ENCODE measurements at regions not wholly inside any gene's neighbourhood (a gene's known extent, or its start where the extent isn't known, plus 50 kb on each side); places are given as distances from the start of the nearest gene placed in this dataset.

DNA sequence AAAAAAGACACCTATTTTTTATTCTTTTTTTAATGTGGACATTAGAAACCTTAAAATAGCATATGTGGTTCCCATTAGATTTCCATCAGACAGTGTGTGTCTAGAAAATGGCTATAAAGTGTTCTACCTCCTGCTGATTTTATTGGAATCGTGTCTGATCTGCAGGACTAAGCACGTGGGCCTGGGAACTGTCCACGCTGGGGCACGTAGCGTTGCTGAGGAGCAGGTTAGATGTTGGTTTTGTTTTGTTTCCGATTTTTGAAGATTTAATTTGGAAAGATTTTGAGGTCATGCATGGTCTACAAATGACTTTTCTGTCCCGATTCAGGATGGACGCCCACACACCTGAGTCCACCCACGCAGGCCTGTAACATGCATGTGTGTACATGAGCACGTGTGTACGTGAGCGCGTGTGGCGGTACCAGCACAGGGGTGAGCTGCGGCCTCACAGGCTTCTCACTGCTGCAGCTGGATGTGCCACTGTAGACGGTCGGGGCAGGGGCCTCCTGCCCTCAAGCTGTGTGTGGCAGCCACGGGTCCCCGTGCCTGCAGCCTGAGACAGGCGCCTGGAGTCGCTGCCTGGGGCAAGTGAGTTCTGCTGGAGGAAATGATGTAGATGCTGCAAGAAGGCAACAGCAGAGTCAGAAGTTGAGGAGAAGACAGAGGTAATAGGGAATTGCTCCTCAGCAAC, 99.7 kb upstream of the CTDP1 start:
- no peaks in the 10 kb centered on the region for H3K4me1 ChIP-seq (ENCODE audit: control insufficient read depth, insufficient read depth, low read length)
- H3K4me3 ChIP-seq (ENCODE audit: low read depth, low read length), result no peak overlapping the region
- no peak overlapping the region for H3K9ac ChIP-seq (ENCODE audit: low read depth, low read length)
- H3K9me3 ChIP-seq (ENCODE audit: control insufficient read depth, insufficient read depth, low read length), result no peaks in the 10 kb centered on the region; the same call in 1 of the 2 replicates
- H3K27me3 ChIP-seq (ENCODE audit: control insufficient read depth, insufficient read depth, low read length), result no peaks in the 10 kb centered on the region
- no peak overlapping the region for H3K27ac ChIP-seq (ENCODE audit: low read depth, low read length)
- H3K36me3 ChIP-seq (ENCODE audit: control insufficient read depth, insufficient read depth, low read length), result no peaks in the 10 kb centered on the region

DNA sequence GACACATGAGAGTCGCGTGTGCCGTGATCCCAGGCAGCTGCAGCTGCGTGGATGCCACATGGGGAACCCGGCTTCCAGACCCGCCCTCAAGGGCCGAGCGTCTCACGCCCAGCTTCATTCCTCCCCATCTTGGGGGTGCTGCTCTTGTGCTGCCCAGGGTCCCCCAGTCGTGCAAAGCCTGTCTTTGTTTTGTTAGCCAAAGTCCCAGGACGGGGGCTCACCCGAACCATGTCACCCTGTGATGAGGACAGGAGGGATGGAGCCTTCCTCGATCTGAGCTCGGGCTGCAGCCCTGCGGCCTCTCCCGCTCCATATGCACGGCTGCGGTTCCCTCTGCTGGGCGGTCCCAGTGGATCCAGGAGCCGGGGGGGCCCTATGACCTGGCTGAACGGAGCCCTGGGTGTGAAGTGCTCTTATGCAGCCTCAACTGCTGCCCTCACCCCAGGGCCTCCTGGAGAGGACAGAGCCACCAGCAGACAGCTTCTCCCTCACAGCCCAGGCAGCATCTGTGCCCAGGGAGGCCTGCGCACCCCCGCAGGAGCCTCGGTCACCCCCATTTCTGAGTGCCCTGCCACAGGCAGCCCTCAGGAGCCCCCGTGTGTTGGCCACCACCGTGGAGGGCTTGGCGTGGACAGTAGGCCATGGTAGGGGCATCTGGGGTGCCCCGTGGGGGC, 99.0 kb upstream of the CTDP1 start:
- H3K27ac ChIP-seq (ENCODE audit: low read depth, low read length), result no peak overlapping the region
- H3K9ac ChIP-seq (ENCODE audit: low read depth, low read length), result no peak overlapping the region
- H3K4me1 ChIP-seq (ENCODE audit: control insufficient read depth, insufficient read depth, low read length), result no peaks in the 10 kb centered on the region
- no peaks in the 10 kb centered on the region for H3K36me3 ChIP-seq (ENCODE audit: control insufficient read depth, insufficient read depth, low read length)
- H3K9me3 ChIP-seq (ENCODE audit: control insufficient read depth, insufficient read depth, low read length), result no peaks in the 10 kb centered on the region; the same call in 1 of the 2 replicates
- H3K27me3 ChIP-seq (ENCODE audit: control insufficient read depth, insufficient read depth, low read length), result no peaks in the 10 kb centered on the region
- H3K4me3 ChIP-seq (ENCODE audit: low read depth, low read length), result no peak overlapping the region

DNA sequence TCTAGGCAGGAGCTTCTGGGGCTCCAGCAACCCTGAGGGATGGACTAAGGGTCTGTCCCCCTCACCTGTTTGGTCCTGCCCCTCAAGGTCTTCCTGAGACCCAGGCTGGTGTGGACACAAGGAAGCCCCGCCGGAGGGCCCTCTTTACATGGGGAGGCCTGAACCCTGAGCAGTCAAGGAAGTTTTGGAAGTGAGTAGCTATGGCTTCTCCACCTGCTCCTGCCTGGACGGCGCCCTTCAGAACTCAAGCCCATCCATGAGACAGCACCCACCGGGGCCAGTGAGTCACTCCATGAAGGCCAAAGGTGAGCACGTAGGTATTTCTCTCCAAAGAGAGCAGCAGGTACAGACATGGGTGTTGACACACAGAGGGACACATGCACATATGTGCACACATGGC, 98.2 kb upstream of the CTDP1 start:
- no peaks in the 10 kb centered on the region for H3K36me3 ChIP-seq (ENCODE audit: control insufficient read depth, insufficient read depth, low read length)
- no peaks in the 10 kb centered on the region; the same call in 1 of the 2 replicates for H3K9me3 ChIP-seq (ENCODE audit: control insufficient read depth, insufficient read depth, low read length)
- no peaks in the 10 kb centered on the region for H3K27me3 ChIP-seq (ENCODE audit: control insufficient read depth, insufficient read depth, low read length)
- H3K4me1 ChIP-seq (ENCODE audit: control insufficient read depth, insufficient read depth, low read length), result no peaks in the 10 kb centered on the region
- H3K27ac ChIP-seq (ENCODE audit: low read depth, low read length), result no peak overlapping the region
- no peak overlapping the region for H3K9ac ChIP-seq (ENCODE audit: low read depth, low read length)
- no peak overlapping the region for H3K4me3 ChIP-seq (ENCODE audit: low read depth, low read length)

DNA sequence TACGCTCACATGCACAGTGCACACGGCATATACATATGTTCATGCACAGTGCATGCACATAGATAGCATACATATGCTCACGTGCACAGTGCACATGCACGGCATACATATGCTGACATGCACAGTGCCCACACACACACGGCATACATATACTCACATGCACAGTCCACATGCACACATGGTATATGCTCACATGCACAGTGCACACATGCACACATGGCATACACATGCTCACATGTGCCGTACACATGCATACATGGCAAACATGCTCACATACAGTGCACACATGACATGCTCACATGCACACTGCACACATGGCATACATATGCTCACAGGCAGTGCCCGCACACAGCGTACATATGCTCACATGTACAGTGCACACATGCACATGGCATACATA, 97.7 kb upstream of the CTDP1 start:
- Histone ChIP-seq H3K27me3 (ENCODE audit: control insufficient read depth, insufficient read depth, low read length) (no peaks in the 10 kb centered on the region), H3K36me3 (ENCODE audit: control insufficient read depth, insufficient read depth, low read length) (no peaks in the 10 kb centered on the region), H3K27ac (ENCODE audit: low read depth, low read length) (no peak overlapping the region), H3K4me1 (ENCODE audit: control insufficient read depth, insufficient read depth, low read length) (no peaks in the 10 kb centered on the region), H3K9me3 (ENCODE audit: control insufficient read depth, insufficient read depth, low read length) (no peaks in the 10 kb centered on the region; the same call in 1 of the 2 replicates), H3K9ac (ENCODE audit: low read depth, low read length) (no peak overlapping the region), H3K4me3 (ENCODE audit: low read depth, low read length) (no peak overlapping the region)

DNA sequence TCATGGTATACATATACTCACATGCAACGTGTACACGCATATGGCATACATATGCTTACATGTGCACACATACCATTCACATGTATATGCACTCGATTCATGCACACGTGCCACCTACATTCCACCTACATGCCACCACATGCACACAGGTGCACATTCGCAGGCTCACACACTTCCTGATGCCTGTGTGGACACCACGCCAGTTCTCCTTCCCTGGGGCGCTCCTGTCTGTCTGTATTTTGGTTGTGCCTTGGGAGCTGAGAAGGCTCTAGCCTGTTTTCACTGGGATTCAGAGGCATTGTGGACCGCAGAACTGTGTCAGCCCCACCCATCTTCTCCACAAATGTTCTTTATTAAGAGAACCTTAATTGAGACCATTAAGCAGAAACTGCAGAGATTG, 96.6 kb upstream of the CTDP1 start:
- Histone ChIP-seq H3K9me3 (ENCODE audit: control insufficient read depth, insufficient read depth, low read length) (no peaks in the 10 kb centered on the region; the same call in 1 of the 2 replicates), H3K27me3 (ENCODE audit: control insufficient read depth, insufficient read depth, low read length) (no peaks in the 10 kb centered on the region), H3K4me1 (ENCODE audit: control insufficient read depth, insufficient read depth, low read length) (no peaks in the 10 kb centered on the region), H3K9ac (ENCODE audit: low read depth, low read length) (no peak overlapping the region), H3K36me3 (ENCODE audit: control insufficient read depth, insufficient read depth, low read length) (no peaks in the 10 kb centered on the region), H3K4me3 (ENCODE audit: low read depth, low read length) (no peak overlapping the region), H3K27ac (ENCODE audit: low read depth, low read length) (no peak overlapping the region)

DNA sequence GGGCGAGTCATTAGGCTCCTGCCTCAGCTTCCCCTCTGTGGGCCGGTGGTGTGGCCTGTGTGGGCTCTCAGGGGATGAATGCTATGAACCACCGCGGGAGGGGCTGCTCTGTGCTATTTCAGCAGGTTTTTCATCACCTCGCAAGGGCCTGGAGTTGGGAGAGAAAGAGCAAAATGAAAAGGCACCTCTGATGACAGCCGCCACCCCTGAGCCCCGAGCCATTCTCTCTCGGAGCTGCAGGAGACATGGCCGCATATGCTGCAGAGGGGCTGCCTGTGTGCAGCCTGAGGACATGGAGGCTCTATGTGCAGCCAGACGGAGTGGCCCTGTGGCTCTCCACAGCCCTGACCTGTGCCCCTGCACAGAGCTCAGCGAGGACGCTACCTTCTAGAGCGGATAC, 96.2 kb upstream of the CTDP1 start:
- Histone ChIP-seq H3K27me3 (ENCODE audit: control insufficient read depth, insufficient read depth, low read length) (no peaks in the 10 kb centered on the region), H3K4me3 (ENCODE audit: low read depth, low read length) (no peak overlapping the region), H3K9me3 (ENCODE audit: control insufficient read depth, insufficient read depth, low read length) (no peaks in the 10 kb centered on the region; the same call in 1 of the 2 replicates), H3K9ac (ENCODE audit: low read depth, low read length) (no peak overlapping the region), H3K36me3 (ENCODE audit: control insufficient read depth, insufficient read depth, low read length) (no peaks in the 10 kb centered on the region), H3K4me1 (ENCODE audit: control insufficient read depth, insufficient read depth, low read length) (peaks cover 1% of the 10 kb centered on the region; the same call in 1 of the 2 replicates), H3K27ac (ENCODE audit: low read depth, low read length) (no peak overlapping the region)

DNA sequence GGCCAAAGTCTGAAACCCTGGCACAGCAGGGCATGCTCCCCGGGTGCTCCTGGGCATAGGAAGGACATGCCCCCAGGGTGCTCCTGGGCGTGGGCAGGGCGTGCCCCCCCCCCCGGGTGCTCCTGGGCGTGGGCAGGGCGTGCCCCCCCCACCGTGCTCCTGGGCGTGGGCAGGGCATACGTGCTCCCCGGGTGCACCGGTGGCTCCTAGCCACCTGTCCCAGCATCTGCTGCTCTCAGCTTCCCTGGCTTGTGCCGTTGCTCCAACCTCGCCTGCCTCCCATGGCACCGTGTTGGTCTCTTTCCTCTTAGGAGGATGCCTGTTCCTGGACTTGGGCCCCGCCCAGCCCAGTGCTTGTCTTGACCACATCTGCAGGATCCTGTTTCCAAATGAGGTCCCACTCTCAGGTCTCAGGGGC, 95.6 kb upstream of the CTDP1 start:
- H3K27ac ChIP-seq (ENCODE audit: low read depth, low read length), result no peak overlapping the region
- H3K9me3 ChIP-seq (ENCODE audit: control insufficient read depth, insufficient read depth, low read length), result no peaks in the 10 kb centered on the region; the same call in 1 of the 2 replicates
- no peaks in the 10 kb centered on the region for H3K27me3 ChIP-seq (ENCODE audit: control insufficient read depth, insufficient read depth, low read length)
- no peaks in the 10 kb centered on the region for H3K36me3 ChIP-seq (ENCODE audit: control insufficient read depth, insufficient read depth, low read length)
- H3K9ac ChIP-seq (ENCODE audit: low read depth, low read length), result no peak overlapping the region
- H3K4me1 ChIP-seq (ENCODE audit: control insufficient read depth, insufficient read depth, low read length), result peaks cover 2% of the 10 kb centered on the region; the same call in 1 of the 2 replicates
- H3K4me3 ChIP-seq (ENCODE audit: low read depth, low read length), result no peak overlapping the region

DNA sequence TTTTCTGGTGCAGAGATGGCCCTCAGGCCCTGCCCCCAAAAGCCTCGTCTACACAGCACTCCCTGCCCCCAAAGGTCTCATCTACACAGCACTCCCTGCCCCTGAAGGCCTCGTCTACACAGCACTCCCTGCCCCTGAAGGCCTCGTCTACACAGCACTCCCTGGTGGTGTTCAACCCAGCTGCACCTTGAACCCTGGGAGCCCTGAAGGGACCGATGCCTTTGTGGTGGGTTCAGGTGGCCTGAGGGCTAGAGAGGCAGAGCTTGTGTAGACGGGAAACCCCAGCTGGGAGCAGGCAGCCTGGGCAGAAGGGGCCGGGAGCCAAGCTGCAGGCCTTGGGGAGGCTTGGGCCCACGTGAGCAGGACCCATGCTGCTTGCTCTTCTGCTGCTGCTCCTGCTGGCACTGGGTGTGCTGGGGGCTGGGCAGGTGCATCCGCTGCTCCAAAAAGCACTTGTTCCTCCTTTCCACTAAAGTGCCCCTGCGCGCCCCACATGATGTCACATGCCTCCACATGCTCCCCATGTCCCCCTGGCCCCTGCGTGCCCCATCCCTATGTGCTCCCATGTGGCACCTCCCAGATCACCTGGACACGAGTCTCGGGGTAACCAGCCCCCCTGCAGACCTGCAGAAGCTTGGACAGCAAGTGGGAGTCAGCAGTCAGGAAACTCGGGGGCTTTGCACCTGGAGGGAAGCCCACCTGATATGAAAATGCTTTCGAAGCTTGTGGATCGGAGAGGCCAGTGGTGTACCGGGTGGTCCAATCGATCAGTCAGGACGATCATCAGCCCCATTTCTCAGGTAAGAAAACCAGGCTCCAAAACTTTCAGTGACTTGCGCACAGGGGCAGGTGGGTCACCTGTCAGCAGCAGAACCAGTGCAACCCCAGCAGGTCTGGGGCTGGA, 94.9 kb upstream of the CTDP1 start:
- H3K27ac ChIP-seq (ENCODE audit: low read depth, low read length), result no peak overlapping the region
- H3K36me3 ChIP-seq (ENCODE audit: control insufficient read depth, insufficient read depth, low read length), result no peaks in the 10 kb centered on the region
- no peak overlapping the region for H3K9ac ChIP-seq (ENCODE audit: low read depth, low read length)
- H3K4me1 ChIP-seq (ENCODE audit: control insufficient read depth, insufficient read depth, low read length), result peaks cover 2% of the 10 kb centered on the region; the same call in 1 of the 2 replicates
- H3K9me3 ChIP-seq (ENCODE audit: control insufficient read depth, insufficient read depth, low read length), result no peaks in the 10 kb centered on the region; the same call in 1 of the 2 replicates
- H3K27me3 ChIP-seq (ENCODE audit: control insufficient read depth, insufficient read depth, low read length), result no peaks in the 10 kb centered on the region
- H3K4me3 ChIP-seq (ENCODE audit: low read depth, low read length), result no peak overlapping the region

DNA sequence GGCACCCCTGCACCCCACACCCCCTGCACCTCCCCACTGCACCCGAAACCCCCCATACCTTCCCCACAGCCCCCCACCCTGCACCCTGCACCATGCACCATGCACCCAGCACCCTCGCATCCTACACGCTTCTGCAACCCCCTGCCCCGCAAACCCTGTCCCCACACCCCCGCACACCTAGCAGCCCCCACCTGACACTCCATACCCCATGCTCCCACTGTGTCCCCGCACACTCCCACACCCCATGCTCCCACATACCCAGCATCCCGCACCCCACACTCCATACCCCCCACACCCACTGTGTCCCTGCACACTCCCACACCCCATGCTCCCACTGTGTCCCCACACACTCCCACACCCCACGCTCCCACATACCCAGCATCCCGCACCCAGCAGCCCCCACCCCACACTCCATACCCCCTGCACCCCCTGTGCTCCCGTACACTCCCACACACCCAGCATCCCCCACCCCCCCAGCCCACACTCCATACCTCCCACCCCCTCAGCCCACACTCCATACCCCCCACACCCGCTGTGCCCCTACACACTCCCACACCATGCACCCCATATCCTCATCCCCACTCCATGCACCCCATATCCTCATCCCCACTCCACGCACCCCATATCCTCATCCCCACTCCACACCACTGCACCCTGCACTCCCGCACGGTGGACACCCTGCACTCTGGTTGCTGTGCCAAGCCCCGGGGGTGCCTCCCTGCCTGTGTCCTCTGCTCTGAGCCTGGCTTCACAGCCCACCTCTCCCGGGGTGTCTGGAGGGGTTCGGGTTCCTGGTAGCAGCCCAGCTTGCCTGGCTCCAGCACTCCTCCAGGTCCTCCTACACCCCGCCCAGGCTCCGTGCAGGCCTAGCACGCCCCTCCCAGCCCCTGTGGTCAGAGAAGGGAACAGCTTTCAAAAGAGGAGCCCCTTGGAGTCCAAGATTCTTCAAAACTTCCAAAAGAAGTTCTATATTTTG, 93.9 kb upstream of the CTDP1 start:
- no peaks in the 10 kb centered on the region for H3K27me3 ChIP-seq (ENCODE audit: control insufficient read depth, insufficient read depth, low read length)
- H3K4me3 ChIP-seq (ENCODE audit: low read depth, low read length), result no peak overlapping the region
- no peak overlapping the region for H3K27ac ChIP-seq (ENCODE audit: low read depth, low read length)
- H3K9me3 ChIP-seq (ENCODE audit: control insufficient read depth, insufficient read depth, low read length), result no peaks in the 10 kb centered on the region; the same call in 1 of the 2 replicates
- H3K36me3 ChIP-seq (ENCODE audit: control insufficient read depth, insufficient read depth, low read length), result no peaks in the 10 kb centered on the region
- H3K9ac ChIP-seq (ENCODE audit: low read depth, low read length), result no peak overlapping the region
- peaks cover 2% of the 10 kb centered on the region; the same call in 1 of the 2 replicates for H3K4me1 ChIP-seq (ENCODE audit: control insufficient read depth, insufficient read depth, low read length)
